GM18867 (cell line): ENCODE measurements at regions not wholly inside any gene's neighbourhood (a gene's known extent, or its start where the extent isn't known, plus 50 kb on each side); places are given as distances from the start of the nearest gene placed in this dataset.
"Not testable (repeated sequence)": the region's sequence is repeated elsewhere in the genome, so short reads cannot be mapped to it uniquely, and the experiment has no call there.

Source experiments
- ATAC-seq: cut with Tn5 transposase; IDR thresholded peaks from one replicate; pipeline ENCODE4 v1.9.1; 2021; ENCODE audit warnings: mild to moderate bottlenecking, moderate library complexity; ENCODE audit not compliant: unreplicated experiment

DNA sequence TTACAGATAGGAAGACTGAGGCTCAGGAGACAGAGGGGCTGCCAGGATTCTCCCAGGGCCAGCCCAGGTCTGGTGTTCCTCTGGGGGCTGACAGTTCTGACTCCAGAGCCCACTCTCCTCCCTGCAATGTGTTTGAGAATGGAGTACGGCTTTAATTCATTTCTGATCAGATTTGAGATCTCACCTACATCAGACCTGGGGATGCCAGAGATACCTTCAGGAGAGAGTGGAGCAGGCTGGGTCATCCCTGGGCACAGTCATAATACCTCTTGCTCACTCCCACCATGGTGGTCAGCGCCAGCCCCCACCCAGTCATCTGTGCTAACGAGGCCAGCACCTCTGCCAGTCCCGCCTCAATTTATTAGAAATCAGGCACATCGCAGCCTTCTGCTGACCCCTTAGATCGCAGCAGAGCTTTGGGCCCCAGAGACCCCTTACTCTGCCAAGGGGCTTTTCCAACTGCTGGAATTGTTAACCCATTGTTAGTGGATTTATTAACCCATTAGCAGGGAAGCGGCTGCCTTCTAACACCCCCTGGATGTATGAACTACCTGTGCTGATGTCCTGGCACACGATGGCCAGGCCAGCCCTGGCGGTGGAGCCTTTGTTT, 352.1 kb downstream of the MATN1 start:
- no peak for ATAC-seq

DNA sequence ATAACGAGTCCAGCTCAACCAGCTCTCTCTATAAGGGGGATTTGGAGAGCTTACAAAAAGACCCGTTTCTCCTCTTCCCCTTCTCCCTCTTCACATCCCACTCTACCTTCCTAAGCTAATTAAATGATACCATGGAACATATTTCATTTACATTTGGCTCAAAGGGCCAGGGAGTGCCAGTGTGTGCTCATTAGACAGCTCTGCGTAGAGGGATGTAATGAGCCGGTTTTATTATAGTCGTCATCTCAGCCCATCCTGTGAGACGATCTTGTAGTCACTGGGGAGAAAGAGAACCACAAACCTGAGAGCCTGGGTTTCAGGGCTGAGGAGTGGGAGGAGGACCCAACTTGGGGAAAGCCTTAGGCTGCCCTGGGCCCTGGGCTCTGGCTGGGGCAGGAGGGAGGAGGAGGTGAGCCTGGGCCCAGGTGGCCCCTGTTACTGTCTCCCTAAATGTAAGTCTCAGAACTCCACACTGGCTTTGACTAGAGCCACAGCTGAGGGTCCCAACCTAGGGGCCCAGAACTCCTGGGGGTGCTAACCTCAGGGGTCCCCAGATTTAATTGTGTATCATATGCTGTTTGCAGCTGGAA, 354.6 kb downstream of the MATN1 start:
- ATAC-seq = no peak

DNA sequence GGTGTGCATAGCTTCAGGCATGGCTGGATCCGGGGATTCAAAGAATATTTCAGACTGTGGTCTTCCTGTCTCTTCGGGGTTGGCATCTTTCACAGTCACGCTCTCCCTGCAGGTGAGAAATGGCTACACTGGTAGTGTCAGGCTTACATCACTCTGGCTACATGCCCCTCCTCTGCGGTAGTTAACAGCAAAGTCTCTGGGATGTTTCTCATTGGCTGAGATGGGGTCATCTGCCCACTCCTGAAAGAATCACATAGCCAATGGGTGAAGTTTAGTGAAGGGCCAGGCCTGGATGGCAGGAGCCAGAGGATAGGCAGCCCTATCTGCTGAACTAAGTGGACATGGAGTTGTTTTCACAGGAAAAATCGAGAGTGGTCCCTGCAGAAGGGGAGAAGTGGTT, 356.5 kb downstream of the MATN1 start:
- no peak for ATAC-seq

DNA sequence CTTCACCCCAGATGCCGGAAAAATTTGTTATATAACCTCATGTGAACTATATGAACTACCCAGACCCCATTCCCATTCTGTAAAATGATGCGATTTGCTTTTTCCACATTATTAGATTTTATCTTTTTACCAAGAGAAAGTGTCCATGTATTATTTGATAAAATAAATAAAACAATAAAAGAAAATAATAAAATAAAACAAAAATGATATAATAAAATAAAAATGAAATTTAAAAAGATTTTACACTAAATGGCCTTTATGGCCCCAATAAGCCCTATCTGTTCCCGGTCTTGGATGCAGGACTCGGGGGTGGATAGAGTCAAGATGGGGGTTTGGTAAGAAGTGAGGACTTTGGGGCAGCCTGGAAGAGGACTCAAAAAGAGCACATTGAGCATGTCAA, 357.2 kb downstream of the MATN1 start:
- ATAC-seq = no peak

DNA sequence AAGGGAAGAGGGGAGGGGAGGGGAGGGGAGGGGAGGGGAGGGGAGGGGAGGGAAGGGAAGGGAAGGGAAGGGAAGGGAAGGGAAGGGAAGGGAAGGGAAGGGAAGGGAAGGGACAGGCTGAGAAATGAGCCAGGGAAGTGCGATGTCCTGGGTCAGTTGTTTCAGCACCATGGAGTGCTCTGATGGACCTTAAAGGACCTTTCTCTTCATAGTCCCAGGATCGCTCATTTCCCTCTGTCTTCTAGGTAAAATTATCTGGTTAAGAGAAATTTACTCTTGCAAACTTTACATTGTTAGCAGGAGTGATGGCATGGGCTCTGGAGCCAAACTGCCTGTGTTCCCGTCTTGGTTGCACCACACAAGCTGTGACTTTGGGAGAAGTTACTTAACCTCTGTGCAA, 357.8 kb downstream of the MATN1 start:
- no peak for ATAC-seq

DNA sequence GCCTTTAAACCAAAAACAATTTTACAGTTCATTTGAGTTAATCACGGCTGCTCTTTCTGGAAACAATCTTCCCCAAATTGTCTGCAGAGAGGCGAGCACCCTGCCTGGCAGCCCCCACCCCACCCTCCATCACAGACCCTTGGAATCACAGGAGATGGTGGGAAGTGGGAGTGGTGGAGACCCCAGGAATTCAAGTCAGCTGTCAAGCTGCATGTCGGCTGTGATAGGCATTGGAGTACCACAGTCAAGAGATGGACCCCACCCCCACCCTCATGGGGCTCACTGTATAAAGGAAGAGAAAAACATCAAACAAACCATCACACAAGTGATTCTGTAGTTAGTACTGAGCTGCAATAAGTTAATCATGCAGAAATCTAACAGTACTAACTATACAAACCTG, 360.4 kb downstream of the MATN1 start:
- no peak for ATAC-seq

DNA sequence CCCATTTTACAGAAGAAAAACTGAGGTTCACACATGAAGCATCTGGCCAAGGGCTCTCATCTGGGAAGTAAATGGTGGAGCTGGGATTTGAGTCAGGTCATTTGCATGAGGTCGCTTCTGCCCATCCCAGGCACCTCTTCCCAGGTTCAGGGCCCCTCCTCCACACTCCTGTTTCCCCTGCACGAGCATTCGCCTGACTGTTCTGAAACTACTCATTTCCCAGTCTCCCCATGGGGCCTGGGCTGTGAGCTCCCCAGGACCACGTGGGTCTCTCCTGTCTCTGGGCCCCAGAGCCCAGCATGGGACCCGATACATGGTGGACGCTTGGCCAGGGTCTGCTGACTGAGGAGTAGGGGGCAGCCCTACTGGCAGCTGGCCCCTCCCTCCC, 360.8 kb downstream of the MATN1 start:
- ATAC-seq = no peak

DNA sequence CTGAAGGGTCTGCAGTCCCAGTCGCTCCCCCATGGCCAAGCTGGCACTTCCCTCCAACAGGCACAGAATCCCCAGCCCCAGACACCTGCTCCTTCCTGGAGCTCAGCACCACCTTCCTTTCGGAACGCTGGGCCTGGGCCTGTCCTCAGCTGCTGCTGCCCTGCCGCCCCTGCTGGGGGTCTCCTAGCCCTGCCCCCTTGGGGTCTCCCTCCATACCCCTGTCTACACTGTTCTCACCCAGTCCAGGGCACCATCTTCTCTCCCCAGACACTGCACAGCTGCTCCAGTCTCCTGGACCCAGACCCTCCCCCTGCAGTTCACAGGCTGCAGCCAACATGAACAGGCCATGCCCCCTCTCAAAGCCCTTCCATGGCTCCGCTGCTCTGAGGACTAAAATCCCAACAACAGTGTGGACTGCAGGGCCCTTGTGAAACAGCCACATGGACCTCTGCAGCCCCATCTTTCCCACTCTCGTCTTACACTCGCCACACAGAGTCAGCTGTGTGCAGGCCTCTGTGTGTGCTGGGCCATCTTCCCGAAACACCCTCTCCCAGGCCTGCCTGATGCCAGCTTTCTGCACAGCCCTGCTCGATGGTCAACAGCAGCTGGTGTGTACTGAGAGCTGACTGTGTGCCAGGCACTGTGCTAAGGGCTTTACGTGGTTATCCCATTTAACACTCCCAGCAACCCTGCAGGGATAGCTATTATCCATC, 361.3 kb downstream of the MATN1 start:
- ATAC-seq = not testable (repeated sequence)

DNA sequence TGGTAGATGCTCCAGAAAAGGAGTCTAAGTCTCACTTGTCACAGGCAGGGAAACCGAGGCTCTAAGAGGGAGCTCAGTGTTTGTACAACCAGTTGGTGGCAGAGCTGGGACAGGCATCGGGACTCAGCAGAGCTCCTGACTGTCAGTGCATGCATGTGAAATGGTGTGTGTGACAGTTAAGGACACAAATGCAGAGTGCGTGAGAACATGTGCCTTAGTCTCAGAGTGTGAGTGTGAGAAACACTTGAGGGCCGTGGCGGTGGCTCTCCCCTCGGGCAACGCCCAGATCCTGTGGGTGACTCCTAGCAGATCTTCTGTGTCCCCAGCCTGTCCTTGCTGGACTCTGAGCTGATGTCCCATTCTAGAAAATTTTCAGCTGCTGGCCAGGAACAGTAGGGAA, 362.6 kb downstream of the MATN1 start:
- no peak for ATAC-seq

DNA sequence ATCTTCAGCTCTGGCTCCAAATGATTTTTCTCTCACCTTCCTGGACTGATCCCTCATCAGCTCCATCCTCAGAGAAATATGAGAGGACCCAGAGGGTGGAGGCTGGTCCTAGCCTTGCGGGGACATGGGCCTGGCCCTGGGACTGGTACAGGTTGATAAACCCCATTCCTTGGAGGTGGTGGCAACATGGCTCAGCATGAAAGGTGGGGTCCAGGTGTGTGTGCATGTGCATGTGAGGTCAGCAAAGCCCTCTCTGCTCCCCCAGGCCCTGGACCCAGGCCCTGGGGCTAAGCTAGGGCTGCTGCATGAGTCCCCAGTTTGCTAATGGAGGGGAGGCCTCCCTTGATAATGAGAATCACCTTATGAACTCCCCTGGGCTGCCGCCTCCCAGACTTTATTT, 363.1 kb downstream of the MATN1 start:
- ATAC-seq = no peak

DNA sequence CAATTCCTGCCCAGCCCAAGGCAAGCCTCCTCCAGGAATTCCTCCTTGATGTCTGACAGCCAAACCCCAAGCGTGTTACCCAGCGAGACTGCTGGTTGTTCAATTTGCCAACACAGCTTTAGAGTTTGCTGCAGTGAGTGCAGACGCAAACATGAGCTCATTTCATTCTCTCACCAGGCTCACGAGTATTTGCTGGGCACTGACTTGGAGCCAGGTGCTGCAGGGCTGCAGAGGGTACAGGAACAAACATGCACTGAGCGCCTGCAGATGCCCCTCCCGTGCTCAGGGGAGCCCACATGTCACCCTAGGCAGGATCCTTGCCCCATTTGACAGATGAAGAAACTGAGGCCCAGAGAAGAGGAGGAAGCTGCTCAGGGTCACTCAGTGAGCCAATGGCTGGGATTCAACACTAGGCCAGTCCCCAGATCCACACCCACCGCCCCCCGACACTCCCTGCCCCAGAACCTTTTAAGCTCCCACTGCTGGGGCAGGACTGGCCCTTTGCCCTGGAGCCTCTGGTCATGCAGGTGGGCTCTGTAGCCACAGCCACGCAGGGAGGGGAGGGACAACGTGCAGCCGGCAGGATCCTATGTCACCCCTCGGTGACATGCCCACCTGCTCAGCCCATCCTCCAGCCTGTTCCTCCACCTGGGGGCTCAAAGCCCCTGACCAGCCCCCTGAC, 363.7 kb downstream of the MATN1 start:
- no peak for ATAC-seq

DNA sequence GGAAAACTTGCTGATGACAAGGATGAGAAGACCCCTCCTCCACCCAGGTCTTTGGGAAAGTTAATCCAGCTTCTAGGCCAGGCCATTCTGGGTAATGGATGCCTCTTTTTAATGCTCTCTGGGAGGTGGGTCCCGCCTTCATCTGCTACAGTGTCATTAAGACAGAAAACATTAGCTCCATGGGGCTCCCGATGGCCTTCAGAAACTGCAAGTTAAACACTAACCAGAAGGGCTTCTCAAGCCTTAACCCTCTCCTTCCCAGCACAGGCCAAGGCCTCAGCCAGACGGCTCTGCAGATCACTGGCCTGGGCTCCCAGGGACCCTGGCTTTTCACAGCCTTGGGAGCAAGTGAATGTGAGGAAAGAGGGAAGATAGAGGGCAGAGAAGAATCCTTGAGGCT, 364.9 kb downstream of the MATN1 start:
- ATAC-seq = no peak

DNA sequence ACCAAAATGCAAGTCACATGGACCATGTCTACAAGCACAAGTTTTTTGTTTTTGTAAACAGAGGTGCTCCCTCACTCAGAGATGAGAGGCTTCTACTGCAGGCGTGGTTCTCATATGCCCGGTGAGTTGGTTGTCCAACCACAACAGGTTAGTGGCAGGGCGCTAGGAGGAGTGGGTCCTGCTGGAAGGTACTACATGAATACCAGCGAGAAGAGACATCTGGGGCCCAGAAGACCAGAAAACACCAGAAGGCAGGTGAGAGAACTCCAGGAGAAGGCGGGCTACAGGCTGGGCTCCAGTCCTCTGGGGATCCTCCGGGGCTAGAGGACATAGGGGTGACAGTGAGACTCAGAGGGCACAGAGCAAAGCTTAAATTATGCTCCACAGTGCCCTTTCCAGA, 366.5 kb downstream of the MATN1 start:
- ATAC-seq = no peak

DNA sequence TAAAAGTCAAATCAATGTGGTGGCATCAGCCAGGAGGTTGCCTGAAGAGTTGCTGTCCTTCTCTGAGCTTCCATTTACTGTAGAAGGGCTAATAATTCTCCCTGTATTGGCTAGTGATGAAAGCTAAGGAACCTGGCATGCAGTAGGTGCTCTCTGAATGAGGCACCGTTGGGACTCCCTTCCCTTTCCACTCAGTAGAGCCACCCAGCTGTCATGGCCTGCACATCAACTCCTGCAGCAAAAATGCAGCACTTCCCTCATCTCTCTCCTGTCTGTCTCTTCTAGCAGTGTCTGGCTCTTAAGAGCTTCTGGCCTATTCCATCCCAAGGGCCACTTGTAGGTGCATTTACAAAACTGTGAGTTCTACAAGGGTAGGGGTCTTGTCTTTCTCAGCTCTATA, 369.0 kb downstream of the MATN1 start:
- ATAC-seq = no peak

DNA sequence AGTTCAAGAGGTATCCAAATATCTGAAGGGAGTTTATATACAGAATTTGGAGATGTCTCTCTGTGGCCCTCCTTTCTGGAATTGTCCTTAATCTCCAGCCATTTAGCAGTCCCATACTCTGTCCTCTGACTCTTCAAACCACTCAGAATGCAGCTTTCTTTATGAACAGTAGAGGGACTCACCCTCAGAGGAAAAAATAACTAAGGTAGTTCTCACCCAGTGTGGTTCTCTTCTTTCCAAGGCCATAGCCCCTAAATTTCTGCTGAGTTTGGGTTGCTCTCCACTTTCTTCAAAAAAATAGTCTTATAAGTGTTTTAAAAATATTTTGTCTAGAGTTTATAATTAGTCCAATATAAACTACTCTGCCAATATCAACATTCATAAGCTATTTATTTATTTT, 369.7 kb downstream of the MATN1 start:
- no peak for ATAC-seq

DNA sequence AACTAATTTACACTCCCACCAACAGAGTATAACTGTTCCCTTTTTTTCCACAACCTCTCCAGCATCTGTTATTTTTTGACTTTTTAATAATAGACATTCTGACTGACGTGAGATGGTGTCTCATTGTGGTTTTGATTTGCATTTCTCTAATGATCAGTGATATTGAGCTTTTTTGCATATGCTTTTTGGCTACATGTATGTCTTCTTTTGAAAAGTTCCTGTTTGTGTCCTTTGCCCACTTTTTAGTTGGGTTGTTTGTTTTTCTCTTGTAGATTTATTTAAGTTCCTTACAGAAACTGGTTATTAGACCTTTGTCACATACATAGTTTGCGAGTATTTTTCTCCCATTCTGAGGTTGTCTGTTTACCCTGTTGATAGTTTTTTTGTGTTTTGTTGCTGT, 375.2 kb downstream of the MATN1 start:
- no peak for ATAC-seq

DNA sequence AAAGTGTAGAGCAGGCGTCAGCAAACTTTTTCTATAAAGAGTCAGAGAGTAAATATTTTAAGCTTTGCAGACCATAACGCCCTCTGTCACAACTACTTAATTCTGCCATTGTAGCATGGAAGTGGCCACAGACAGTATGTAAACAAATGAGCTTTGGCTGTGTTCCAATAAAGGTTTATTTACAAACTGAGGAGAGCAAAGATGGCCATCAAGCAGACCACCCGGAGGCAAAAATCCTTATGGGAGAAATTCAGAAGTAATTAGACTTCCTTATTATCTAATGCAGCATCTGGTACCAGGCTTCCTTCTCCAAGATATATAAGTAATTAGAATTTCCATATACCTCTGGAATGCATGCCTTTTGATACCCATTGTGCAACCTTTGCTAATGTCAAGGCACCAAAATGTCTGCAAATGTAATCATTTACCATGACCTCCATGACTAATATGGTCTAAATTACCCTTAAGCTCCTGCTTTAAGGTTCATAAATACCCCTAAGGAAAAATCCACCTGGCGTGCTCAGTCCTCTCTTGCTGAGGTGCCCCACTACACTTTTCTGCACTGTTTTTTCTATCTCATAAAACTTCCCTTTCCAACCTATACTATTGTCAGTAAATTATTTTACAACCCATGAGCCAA, 377.8 kb downstream of the MATN1 start:
- no peak for ATAC-seq

DNA sequence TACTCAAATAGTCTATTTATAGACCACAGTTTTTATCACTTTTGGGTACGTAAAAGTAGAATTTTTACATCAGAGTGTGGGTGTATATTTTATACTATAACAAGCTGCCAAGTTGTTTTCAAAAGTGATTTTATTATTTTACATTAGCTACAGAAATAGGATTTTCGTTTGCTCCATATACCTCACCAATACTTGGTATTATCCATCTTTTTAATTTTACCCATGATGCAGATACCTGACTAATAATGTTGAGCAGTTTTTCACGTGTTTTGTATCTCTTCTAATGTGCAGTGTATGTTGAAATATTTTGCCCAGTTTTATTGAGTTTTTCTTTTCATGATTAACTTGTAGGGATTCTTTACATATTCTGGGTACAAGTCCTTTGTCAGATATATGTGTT, 379.8 kb downstream of the MATN1 start:
- no peak for ATAC-seq

DNA sequence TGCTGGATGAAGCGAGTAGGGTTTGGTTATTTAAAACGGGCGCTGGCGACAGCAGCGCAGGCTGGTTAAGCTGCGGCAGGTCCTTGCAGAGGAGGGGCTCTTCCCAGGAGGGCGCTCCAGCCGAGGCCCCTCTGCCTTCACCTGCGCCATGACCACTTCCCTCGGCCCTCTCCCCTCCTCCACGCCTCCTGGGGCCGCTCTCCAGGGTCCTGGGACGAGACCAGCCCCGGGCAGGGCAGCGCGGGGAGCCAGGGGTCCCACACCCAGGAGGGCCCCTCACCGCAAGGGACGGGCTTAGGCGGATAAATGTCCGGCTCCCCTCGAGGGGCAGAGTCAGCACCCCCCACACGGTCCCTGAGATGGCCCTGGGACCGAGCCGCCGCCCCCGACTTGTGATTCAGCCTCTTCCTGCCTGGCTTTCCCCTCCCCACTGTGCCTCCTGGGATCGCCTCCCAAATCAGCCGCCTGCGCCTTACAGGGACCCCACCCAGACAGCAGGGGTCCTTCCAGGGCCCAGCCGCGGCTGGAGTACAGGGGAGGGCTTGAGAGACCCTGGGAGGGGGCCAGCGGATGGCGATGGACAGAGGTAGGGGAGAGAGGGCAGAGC, 380.7 kb downstream of the MATN1 start:
- no peak for ATAC-seq

DNA sequence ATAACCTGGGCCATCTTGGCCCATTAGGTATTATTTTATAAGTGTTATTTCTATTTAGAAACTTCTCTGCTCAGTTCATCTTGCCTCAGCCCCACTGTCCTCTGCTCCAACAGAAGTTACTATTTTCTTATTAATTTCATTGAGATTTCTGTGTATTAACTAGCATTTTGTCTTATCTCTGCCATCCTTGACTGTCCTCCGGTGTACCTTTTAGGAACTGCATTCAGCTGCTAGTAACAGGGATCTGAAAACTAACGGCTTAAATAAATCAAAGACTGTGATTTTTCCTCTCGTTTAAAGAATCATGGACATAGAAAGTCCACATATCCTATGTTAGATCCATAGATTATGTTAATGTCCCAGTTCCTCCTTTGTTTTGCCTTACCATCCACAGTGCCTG, 382.5 kb downstream of the MATN1 start:
- ATAC-seq = no peak

DNA sequence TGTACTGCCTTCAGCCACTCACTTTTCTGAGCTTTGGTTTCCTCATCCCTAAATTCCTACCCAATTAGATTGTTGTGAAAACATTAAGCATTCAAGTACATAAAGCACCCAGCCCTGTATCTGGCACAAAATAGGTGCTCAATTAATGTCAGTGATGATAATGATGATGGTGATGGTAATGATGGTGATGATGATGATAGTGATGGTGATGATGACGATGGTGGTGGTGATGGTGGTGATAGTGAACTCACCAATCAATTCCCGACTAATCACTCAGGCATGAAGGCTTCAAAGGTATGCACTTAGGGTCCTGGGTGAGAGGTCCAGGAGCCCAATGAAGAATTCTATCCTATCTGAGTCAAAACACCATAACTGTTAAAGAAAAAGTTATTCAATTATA, 383.5 kb downstream of the MATN1 start:
- ATAC-seq = no peak
